Keratinocyte (primary cell): ENCODE measurements at regions not wholly inside any gene's neighbourhood (a gene's known extent, or its start where the extent isn't known, plus 50 kb on each side); places are given as distances from the start of the nearest gene placed in this dataset.

Source experiments
- DNase-seq: peaks from one replicate; pipeline ENCODE4 v3.0.0-alpha.2; 2011; ENCODE audit warnings: low read depth, missing footprints, low spot score
- FAIRE-seq: peaks from 2 replicates; lab custom pipeline; 2011; peaks lifted over from hg19 to GRCh38; lab: Jason Lieb, UNC
- H2AFZ ChIP-seq: 2 replicates; pipeline ENCODE4 v1.6.0; 2012; ENCODE audit warnings: low read length, control low read depth, inconsistent platforms; ENCODE audit not compliant: control insufficient read depth
- H3K27ac ChIP-seq: 2 replicates; pipeline ENCODE4 v1.5.1; 2011; ENCODE audit warnings: low read length; ENCODE audit not compliant: control insufficient read depth, insufficient read depth
- H3K27me3 ChIP-seq: 3 replicates; pipeline ENCODE4 v1.6.0; 2011; ENCODE audit warnings: low read length; ENCODE audit not compliant: control insufficient read depth, insufficient read depth; ENCODE audit errors: extremely low read depth
- H3K36me3 ChIP-seq, 2 experiments: 2 replicates in 1 of 2; 3 replicates in 1 of 2; pipeline ENCODE4 v1.5.1; 2011; ENCODE audit warnings: low read length in 2 of 2, mild to moderate bottlenecking in 1 of 2; ENCODE audit not compliant: control insufficient read depth in 2 of 2, insufficient read depth in 2 of 2; ENCODE audit errors: extremely low read depth in 1 of 2
- H3K4me1 ChIP-seq: 3 replicates; pipeline ENCODE4 v1.5.1; 2011; ENCODE audit warnings: low read length; ENCODE audit not compliant: control insufficient read depth, insufficient read depth; ENCODE audit errors: extremely low read depth
- H3K4me2 ChIP-seq: 3 replicates; pipeline ENCODE4 v1.6.0; 2011; ENCODE audit warnings: low read depth, low read length; ENCODE audit not compliant: control insufficient read depth, insufficient read depth; ENCODE audit errors: extremely low read depth
- H3K4me3 ChIP-seq, 3 experiments: fragments of 200-600 bp in 1 of 3; sonication (generic) in 1 of 3; 2 replicates in 2 of 3; 3 replicates in 1 of 3; pipeline ENCODE4 v1.5.1; 2011 to 2016; ENCODE audit warnings: low read length in 3 of 3, mild to moderate bottlenecking in 3 of 3, control low read depth in 2 of 3, inconsistent platforms in 1 of 3, low read depth in 1 of 3, mixed read lengths in 1 of 3, mixed run types in 1 of 3, moderate library complexity in 1 of 3; ENCODE audit not compliant: control insufficient read depth in 2 of 3, insufficient read depth in 2 of 3; ENCODE audit errors: extremely low read depth in 1 of 3
- H3K79me2 ChIP-seq: 2 replicates; pipeline ENCODE4 v1.6.0; 2012; ENCODE audit warnings: low read length; ENCODE audit not compliant: control insufficient read depth, insufficient read depth
- H3K9ac ChIP-seq: 3 replicates; pipeline ENCODE4 v1.6.0; 2011; ENCODE audit warnings: low read length; ENCODE audit not compliant: control insufficient read depth, insufficient read depth; ENCODE audit errors: extremely low read depth
- H3K9me1 ChIP-seq: 3 replicates; pipeline ENCODE4 v1.6.0; 2011; ENCODE audit warnings: low read length; ENCODE audit not compliant: control insufficient read depth, insufficient read depth; ENCODE audit errors: extremely low read depth
- H3K9me3 ChIP-seq: 2 replicates; pipeline ENCODE4 v1.5.1; 2012; ENCODE audit warnings: low read depth, low read length; ENCODE audit not compliant: control insufficient read depth
- H4K20me1 ChIP-seq: 3 replicates; pipeline ENCODE4 v1.6.0; 2011; ENCODE audit warnings: low read length; ENCODE audit not compliant: control insufficient read depth, insufficient read depth; ENCODE audit errors: extremely low read depth
- CTCF ChIP-seq, 3 experiments: IDR thresholded peaks in 1 of 3; conservative IDR thresholded peaks in 1 of 3; optimal IDR thresholded peaks in 1 of 3; 2 replicates in 2 of 3; 3 replicates in 1 of 3; pipeline versions ENCODE3 to v1.5.1; 2011; ENCODE audit warnings: low read length in 3 of 3, mild to moderate bottlenecking in 3 of 3, moderate library complexity in 2 of 3, control low read depth in 1 of 3, inconsistent platforms in 1 of 3; ENCODE audit not compliant: insufficient read depth in 2 of 3; ENCODE audit errors: extremely low read depth in 1 of 3
- EZH2 ChIP-seq: IDR thresholded peaks from one replicate; pipeline ENCODE4 v1.6.1; 2012; ENCODE audit warnings: inconsistent platforms, mild to moderate bottlenecking, low read length, moderate library complexity
- dilution Hi-C: fragments of 300-500 bp; cut with MboI; formaldehyde crosslinking; loops from one replicate; pipeline ENCODE4 v1.7.0; 2020; ENCODE audit warnings: low sequenced_read_pairs; ENCODE audit not compliant: extremely low pct_ligation_motif_present

- Histone ChIP-seq H2AFZ (no peak overlapping the region), H3K79me2 (no peaks in the 10 kb centered on the region), H3K27me3 (no peaks in the 10 kb centered on the region), H4K20me1 (no peaks in the 10 kb centered on the region), H3K9me1 (no peaks in the 10 kb centered on the region), H3K4me2 (no peak overlapping the region), H3K9ac (no peak overlapping the region), H3K9me3 (no peaks in the 10 kb centered on the region), H3K4me1 (peaks cover 2% of the 10 kb centered on the region), H3K27ac (no peak overlapping the region), H3K36me3 (no peaks in the 10 kb centered on the region), H3K4me3 (no peak overlapping the region)
- DNase-seq (no peak), FAIRE-seq (no peak)
- dilution Hi-C loops = no loop called here
- no peak for TF ChIP-seq CTCF (optimal IDR thresholded peaks at IDR 0.05 in 1 of 3, IDR thresholded peaks at IDR 0.05 in 1 of 3, conservative IDR thresholded peaks at IDR 0.05 in 1 of 3; ENCODE audit: extremely low read depth in 1 of 3, insufficient read depth in 2 of 3, low read length in 3 of 3)
- TF ChIP-seq EZH2 = no peak
Observed at GRCh38 chr17:13400491-13400890, 201.2 kb downstream of the HS3ST3A1 start.

- Histone ChIP-seq H3K9me3 (no peaks in the 10 kb centered on the region), H2AFZ (no peak overlapping the region), H3K27ac (no peak overlapping the region), H3K9me1 (no peaks in the 10 kb centered on the region), H3K79me2 (no peaks in the 10 kb centered on the region), H3K4me3 (no peak overlapping the region), H3K27me3 (no peaks in the 10 kb centered on the region), H3K9ac (no peak overlapping the region), H3K4me1 (peaks cover 2% of the 10 kb centered on the region), H4K20me1 (no peaks in the 10 kb centered on the region), H3K4me2 (no peak overlapping the region), H3K36me3 (no peaks in the 10 kb centered on the region)
- DNase-seq = no peak
- TF ChIP-seq CTCF (optimal IDR thresholded peaks at IDR 0.05 in 1 of 3, IDR thresholded peaks at IDR 0.05 in 1 of 3, conservative IDR thresholded peaks at IDR 0.05 in 1 of 3; ENCODE audit: extremely low read depth in 1 of 3, insufficient read depth in 2 of 3, low read length in 3 of 3) (no peak), EZH2 (no peak)
- FAIRE-seq = no peak
- dilution Hi-C loops = no loop called here
Observed at GRCh38 chr17:13398853-13399252, 202.9 kb downstream of the HS3ST3A1 start.
